Breast epithelium (tissue), 3 donors: ENCODE measurements at regions not wholly inside any gene's neighbourhood (a gene's known extent, or its start where the extent isn't known, plus 50 kb on each side); places are given as distances from the start of the nearest gene placed in this dataset.

Experiments used
- POLR2AphosphoS5 ChIP-seq, 3 donors: sonication (generic); formaldehyde crosslinking; IDR thresholded peaks; one replicate each; pipeline ENCODE4 v1.6.1; 2017; ENCODE audit warnings: antibody characterized with exemption in 3 of 3
- TF ChIP-seq, protein P1 (sequence below), 3 donors: fragments of 450-650 bp; IDR thresholded peaks; one replicate each; pipeline ENCODE4 v1.5.1; 2016 to 2017; ENCODE audit warnings: antibody characterized with exemption in 3 of 3, mild to moderate bottlenecking in 3 of 3, moderate library complexity in 3 of 3

DNA sequence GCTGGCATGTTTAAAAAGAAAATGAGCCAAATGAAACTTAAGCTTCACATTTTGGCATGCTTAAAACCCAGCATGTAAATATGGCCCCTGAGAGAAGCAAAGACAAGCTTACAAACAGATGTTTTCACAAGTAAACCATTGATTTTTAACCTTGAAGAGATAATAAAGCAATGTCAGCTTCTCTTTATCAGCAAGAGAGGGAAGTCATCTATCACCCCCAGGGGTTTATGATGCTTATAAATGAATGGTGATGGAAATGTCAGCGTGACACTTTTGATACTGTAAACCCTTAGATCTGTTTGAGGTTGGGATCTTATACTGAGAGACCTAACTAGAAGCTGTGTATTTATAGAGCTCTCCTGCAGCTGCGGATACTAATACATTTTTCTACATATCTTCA is 471.3 kb downstream of the PLA2G4A start:
- TF ChIP-seq, protein P1, sequence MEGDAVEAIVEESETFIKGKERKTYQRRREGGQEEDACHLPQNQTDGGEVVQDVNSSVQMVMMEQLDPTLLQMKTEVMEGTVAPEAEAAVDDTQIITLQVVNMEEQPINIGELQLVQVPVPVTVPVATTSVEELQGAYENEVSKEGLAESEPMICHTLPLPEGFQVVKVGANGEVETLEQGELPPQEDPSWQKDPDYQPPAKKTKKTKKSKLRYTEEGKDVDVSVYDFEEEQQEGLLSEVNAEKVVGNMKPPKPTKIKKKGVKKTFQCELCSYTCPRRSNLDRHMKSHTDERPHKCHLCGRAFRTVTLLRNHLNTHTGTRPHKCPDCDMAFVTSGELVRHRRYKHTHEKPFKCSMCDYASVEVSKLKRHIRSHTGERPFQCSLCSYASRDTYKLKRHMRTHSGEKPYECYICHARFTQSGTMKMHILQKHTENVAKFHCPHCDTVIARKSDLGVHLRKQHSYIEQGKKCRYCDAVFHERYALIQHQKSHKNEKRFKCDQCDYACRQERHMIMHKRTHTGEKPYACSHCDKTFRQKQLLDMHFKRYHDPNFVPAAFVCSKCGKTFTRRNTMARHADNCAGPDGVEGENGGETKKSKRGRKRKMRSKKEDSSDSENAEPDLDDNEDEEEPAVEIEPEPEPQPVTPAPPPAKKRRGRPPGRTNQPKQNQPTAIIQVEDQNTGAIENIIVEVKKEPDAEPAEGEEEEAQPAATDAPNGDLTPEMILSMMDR (IDR thresholded peaks at IDR 0.05), result no peak
- TF ChIP-seq POLR2AphosphoS5 (IDR thresholded peaks at IDR 0.05), result no peak
